Mesenchymal stem cell (in vitro differentiated cells and primary cell): ENCODE measurements at regions not wholly inside any gene's neighbourhood (a gene's known extent, or its start where the extent isn't known, plus 50 kb on each side); places are given as distances from the start of the nearest gene placed in this dataset.

Experiments
- DNase-seq: peaks from one replicate; pipeline ENCODE4 v3.0.0-alpha.2; 2013
- H2AFZ ChIP-seq: one replicate; pipeline ENCODE4 v1.6.1; 2013; ENCODE audit warnings: low read depth, mild to moderate bottlenecking, control low read depth, inconsistent platforms, low read length, moderate library complexity
- H2AK5ac ChIP-seq: 2 replicates; pipeline ENCODE4 v1.6.1; 2013; ENCODE audit warnings: low read length, moderate library complexity, mild to moderate bottlenecking, inconsistent platforms; ENCODE audit not compliant: severe bottlenecking
- H2BK120ac ChIP-seq: one replicate; pipeline ENCODE4 v1.6.1; 2013; ENCODE audit warnings: low read depth, mild to moderate bottlenecking, inconsistent platforms, low read length, moderate library complexity
- H2BK12ac ChIP-seq, 2 experiments: one replicate each; pipeline ENCODE4 v1.6.1; 2013; ENCODE audit warnings: inconsistent platforms in 2 of 2, low read length in 2 of 2, mild to moderate bottlenecking in 2 of 2, moderate library complexity in 2 of 2, control low read depth in 1 of 2
- H2BK15ac ChIP-seq: one replicate; pipeline ENCODE4 v1.6.1; 2013; ENCODE audit warnings: mild to moderate bottlenecking, low read depth, inconsistent platforms; ENCODE audit not compliant: poor library complexity, severe bottlenecking
- H2BK5ac ChIP-seq: 2 replicates; pipeline ENCODE4 v1.6.1; 2013; ENCODE audit warnings: low read depth, mild to moderate bottlenecking, low read length, control low read depth, inconsistent platforms; ENCODE audit not compliant: poor library complexity, severe bottlenecking
- H3K14ac ChIP-seq, 2 experiments: one replicate each; pipeline ENCODE4 v1.6.1; 2013; ENCODE audit warnings: inconsistent platforms in 2 of 2, low read length in 2 of 2, control low read depth in 1 of 2, mild to moderate bottlenecking in 1 of 2, moderate library complexity in 1 of 2
- H3K18ac ChIP-seq, 2 experiments: one replicate each; pipeline ENCODE4 v1.6.1; 2013; ENCODE audit warnings: inconsistent platforms in 2 of 2, low read length in 2 of 2, control low read depth in 1 of 2, low read depth in 1 of 2, mild to moderate bottlenecking in 1 of 2
- H3K23ac ChIP-seq, 2 experiments: one replicate each; pipeline ENCODE4 v1.6.1; 2013; ENCODE audit warnings: inconsistent platforms in 2 of 2, low read length in 2 of 2, mild to moderate bottlenecking in 2 of 2, moderate library complexity in 2 of 2, control low read depth in 1 of 2
- H3K27ac ChIP-seq: 2 replicates; pipeline ENCODE4 v1.5.1; 2013; ENCODE audit warnings: mild to moderate bottlenecking, moderate library complexity, low read length, control low read depth, inconsistent platforms; ENCODE audit not compliant: poor library complexity, severe bottlenecking
- H3K27me3 ChIP-seq, 2 experiments: 2 replicates each; pipeline versions ENCODE4 v1.6.1 to v1.7.0; 2013; ENCODE audit warnings: low read length in 2 of 2, mild to moderate bottlenecking in 2 of 2, moderate library complexity in 2 of 2, control low read depth in 1 of 2, inconsistent platforms in 1 of 2; ENCODE audit not compliant: control insufficient read depth in 1 of 2, insufficient read depth in 1 of 2
- H3K36me3 ChIP-seq, 2 experiments: 2 replicates each; pipeline versions ENCODE4 v1.6.1 to v1.7.0; 2013; ENCODE audit warnings: low read length in 2 of 2, control low read depth in 1 of 2, inconsistent platforms in 1 of 2, low read depth in 1 of 2, mild to moderate bottlenecking in 1 of 2; ENCODE audit not compliant: insufficient read depth in 2 of 2, control insufficient read depth in 1 of 2
- H3K4ac ChIP-seq, 2 experiments: one replicate each; pipeline ENCODE4 v1.6.1; 2013; ENCODE audit warnings: inconsistent platforms in 2 of 2, low read length in 2 of 2, mild to moderate bottlenecking in 2 of 2, moderate library complexity in 2 of 2, control low read depth in 1 of 2, low read depth in 1 of 2
- H3K4me1 ChIP-seq: 2 replicates; pipeline ENCODE4 v1.6.1; 2013; ENCODE audit warnings: low read depth, low read length, control low read depth; ENCODE audit not compliant: control insufficient read depth, insufficient read depth
- H3K4me2 ChIP-seq: 2 replicates; pipeline ENCODE4 v1.6.1; 2013; ENCODE audit warnings: low read length, mild to moderate bottlenecking, inconsistent platforms; ENCODE audit not compliant: poor library complexity, severe bottlenecking
- H3K4me3 ChIP-seq, 2 experiments: 2 replicates each; pipeline versions ENCODE4 v1.5.1 to v1.7.0; 2013; ENCODE audit warnings: low read length in 2 of 2, mild to moderate bottlenecking in 2 of 2, control low read depth in 1 of 2, low read depth in 1 of 2; ENCODE audit not compliant: insufficient read depth in 1 of 2
- H3K79me1 ChIP-seq: replicated peaks from 2 replicates; pipeline ENCODE4 v1.6.1; 2013; ENCODE audit warnings: mild to moderate bottlenecking, control low read depth, low read length, inconsistent platforms; ENCODE audit not compliant: poor library complexity, severe bottlenecking
- H3K9ac ChIP-seq: 2 replicates; pipeline ENCODE4 v1.7.0; 2013; ENCODE audit warnings: mild to moderate bottlenecking, low read length, moderate library complexity
- H3K9me3 ChIP-seq: 2 replicates; pipeline ENCODE4 v1.7.0; 2013; ENCODE audit warnings: mild to moderate bottlenecking, low read length; ENCODE audit not compliant: control insufficient read depth
- H4K8ac ChIP-seq: one replicate; pipeline ENCODE4 v1.6.1; 2013; ENCODE audit warnings: inconsistent platforms, mild to moderate bottlenecking, low read length, moderate library complexity
- H4K91ac ChIP-seq: one replicate; pipeline ENCODE4 v1.6.1; 2013; ENCODE audit warnings: mild to moderate bottlenecking, low read length, inconsistent platforms
- WGBS: methylation state at CpG from one replicate; pipeline ENCODE4 v1.1.7; 2013; ENCODE audit warnings: mixed read lengths; 5-methylcytosine and 5-hydroxymethylcytosine counted together

GRCh38 chr2:133838642-133839365 is 270.5 kb upstream of the NCKAP5 start:
- 97% methylated on average over 5 of the region's 7 CpGs for WGBS
- no peaks in the 10 kb centered on the region for H3K36me3 ChIP-seq
- H2AK5ac ChIP-seq = no peak overlapping the region
- no peak overlapping the region for H4K91ac ChIP-seq
- H3K4me2 ChIP-seq = no peak overlapping the region
- no peak overlapping the region for H3K4ac ChIP-seq
- no peak overlapping the region for H3K27ac ChIP-seq
- H3K4me1 ChIP-seq = peaks cover 23% of the 10 kb centered on the region
- H4K8ac ChIP-seq = no peak overlapping the region
- DNase-seq = no peak
- H3K27me3 ChIP-seq = no peaks in the 10 kb centered on the region
- H2BK12ac ChIP-seq = no peak overlapping the region
- H3K23ac ChIP-seq = no peak overlapping the region
- H3K9me3 ChIP-seq = no peaks in the 10 kb centered on the region
- H2AFZ ChIP-seq = no peak overlapping the region
- H2BK5ac ChIP-seq = no peak overlapping the region
- no peak overlapping the region for H2BK120ac ChIP-seq
- H3K14ac ChIP-seq = no peak overlapping the region
- no peak overlapping the region for H3K4me3 ChIP-seq
- H2BK15ac ChIP-seq = no peak overlapping the region
- no peaks in the 10 kb centered on the region for H3K79me1 ChIP-seq
- no peak overlapping the region for H3K18ac ChIP-seq
- H3K9ac ChIP-seq = no peak overlapping the region

- Histone ChIP-seq H3K4me2 (no peak overlapping the region), H3K27me3 (no peaks in the 10 kb centered on the region), H3K27ac (no peak overlapping the region), H4K8ac (no peak overlapping the region), H3K36me3 (no peaks in the 10 kb centered on the region), H3K4ac (no peak overlapping the region), H3K9me3 (no peaks in the 10 kb centered on the region), H3K23ac (no peak overlapping the region), H3K18ac (no peak overlapping the region), H2BK15ac (no peak overlapping the region), H2BK5ac (no peak overlapping the region), H2BK120ac (no peak overlapping the region), H4K91ac (no peak overlapping the region), H2AK5ac (no peak overlapping the region), H2AFZ (no peak overlapping the region), H3K14ac (no peak overlapping the region), H3K9ac (no peak overlapping the region), H2BK12ac (no peak overlapping the region), H3K4me3 (no peak overlapping the region), H3K79me1 (no peaks in the 10 kb centered on the region), H3K4me1 (peaks cover 26% of the 10 kb centered on the region)
- no peak for DNase-seq
- WGBS = 96% methylated on average over 2 of the region's 6 CpGs
Measured at GRCh38 chr2:133839677-133840076, 271.4 kb upstream of the NCKAP5 start.

GRCh38 chr2:133840761-133841160 is 272.5 kb upstream of the NCKAP5 start:
- Histone ChIP-seq H3K27ac (no peak overlapping the region), H3K18ac (no peak overlapping the region), H4K91ac (no peak overlapping the region), H3K79me1 (no peaks in the 10 kb centered on the region), H3K27me3 (no peaks in the 10 kb centered on the region), H2BK12ac (no peak overlapping the region), H2BK5ac (no peak overlapping the region), H2BK15ac (no peak overlapping the region), H3K9me3 (no peaks in the 10 kb centered on the region), H3K36me3 (no peaks in the 10 kb centered on the region), H3K4ac (no peak overlapping the region), H2BK120ac (no peak overlapping the region), H2AK5ac (peak overlapping the region; percentile 26), H3K23ac (no peak overlapping the region), H3K4me2 (no peak overlapping the region), H2AFZ (no peak overlapping the region), H3K4me3 (no peak overlapping the region), H3K14ac (no peak overlapping the region), H3K4me1 (peaks cover 26% of the 10 kb centered on the region), H4K8ac (peak overlapping the region; percentile 19), H3K9ac (no peak overlapping the region)
- WGBS = 94% methylated on average over 7 of the region's 7 CpGs
- no peak for DNase-seq

GRCh38 chr2:133841900-133842299 is 273.6 kb upstream of the NCKAP5 start:
- Histone ChIP-seq H2AK5ac (no peak overlapping the region), H3K9me3 (no peaks in the 10 kb centered on the region), H3K27me3 (no peaks in the 10 kb centered on the region), H3K27ac (peak overlapping the region; percentile 4), H2BK120ac (no peak overlapping the region), H4K91ac (no peak overlapping the region), H3K4me3 (peak overlapping the region in 1 of 2 experiments; percentile 16), H2BK15ac (no peak overlapping the region), H3K14ac (no peak overlapping the region), H3K4me1 (peaks cover 20% of the 10 kb centered on the region), H3K18ac (peak overlapping the region in 1 of 2 experiments; percentile 59), H3K23ac (no peak overlapping the region), H4K8ac (no peak overlapping the region), H2AFZ (peak overlapping the region; percentile 56), H3K36me3 (no peaks in the 10 kb centered on the region), H3K9ac (peak overlapping the region; percentile 36), H3K4me2 (no peak overlapping the region), H2BK12ac (no peak overlapping the region), H2BK5ac (no peak overlapping the region), H3K79me1 (no peaks in the 10 kb centered on the region), H3K4ac (no peak overlapping the region)
- peak; percentile 78 for DNase-seq
- 19% methylated on average over 4 of the region's 4 CpGs for WGBS
